Fibroblast of lung (primary cell): ENCODE measurements at regions not wholly inside any gene's neighbourhood (a gene's known extent, or its start where the extent isn't known, plus 50 kb on each side); places are given as distances from the start of the nearest gene placed in this dataset.

Experiments
- EZH2 ChIP-seq: IDR thresholded peaks from 2 replicates; pipeline ENCODE4 v1.5.1; 2012; ENCODE audit warnings: low read length, control low read depth, mild to moderate bottlenecking; ENCODE audit errors: missing control alignments
- TF ChIP-seq, protein P1 (sequence below), 2 donors: IDR thresholded peaks in 1 of 2; conservative IDR thresholded peaks in 1 of 2; 1 replicate in 1 of 2; 2 replicates in 1 of 2; pipeline ENCODE4 v1.5.1; 2011 to 2012; ENCODE audit warnings: low read length in 2 of 2, control low read depth in 1 of 2, inconsistent platforms in 1 of 2, low read depth in 1 of 2, mild to moderate bottlenecking in 1 of 2

DNA sequence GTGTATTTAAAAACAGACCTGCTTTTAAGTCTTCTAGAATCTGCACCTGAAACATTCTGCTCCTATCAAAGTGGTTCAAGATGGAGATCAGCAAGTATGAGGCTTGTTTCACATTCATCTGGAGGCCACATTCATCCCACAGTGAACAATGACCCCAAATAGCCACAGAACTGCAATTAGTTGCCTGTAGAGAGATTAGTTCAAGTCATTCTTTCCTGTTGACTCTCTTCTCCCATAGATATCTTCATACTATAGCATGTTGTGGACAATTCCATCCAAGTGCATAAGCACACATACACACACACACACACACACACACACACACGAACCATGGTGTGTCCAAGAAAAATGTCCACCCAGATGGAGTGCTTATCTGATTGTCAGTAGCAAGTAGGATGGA is 101.7 kb upstream of the FGGY start:
- TF ChIP-seq, protein P1, sequence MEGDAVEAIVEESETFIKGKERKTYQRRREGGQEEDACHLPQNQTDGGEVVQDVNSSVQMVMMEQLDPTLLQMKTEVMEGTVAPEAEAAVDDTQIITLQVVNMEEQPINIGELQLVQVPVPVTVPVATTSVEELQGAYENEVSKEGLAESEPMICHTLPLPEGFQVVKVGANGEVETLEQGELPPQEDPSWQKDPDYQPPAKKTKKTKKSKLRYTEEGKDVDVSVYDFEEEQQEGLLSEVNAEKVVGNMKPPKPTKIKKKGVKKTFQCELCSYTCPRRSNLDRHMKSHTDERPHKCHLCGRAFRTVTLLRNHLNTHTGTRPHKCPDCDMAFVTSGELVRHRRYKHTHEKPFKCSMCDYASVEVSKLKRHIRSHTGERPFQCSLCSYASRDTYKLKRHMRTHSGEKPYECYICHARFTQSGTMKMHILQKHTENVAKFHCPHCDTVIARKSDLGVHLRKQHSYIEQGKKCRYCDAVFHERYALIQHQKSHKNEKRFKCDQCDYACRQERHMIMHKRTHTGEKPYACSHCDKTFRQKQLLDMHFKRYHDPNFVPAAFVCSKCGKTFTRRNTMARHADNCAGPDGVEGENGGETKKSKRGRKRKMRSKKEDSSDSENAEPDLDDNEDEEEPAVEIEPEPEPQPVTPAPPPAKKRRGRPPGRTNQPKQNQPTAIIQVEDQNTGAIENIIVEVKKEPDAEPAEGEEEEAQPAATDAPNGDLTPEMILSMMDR (conservative IDR thresholded peaks at IDR 0.05 in 1 of 2, IDR thresholded peaks at IDR 0.05 in 1 of 2; ENCODE audit: low read depth in 1 of 2, low read length in 2 of 2): no peak
- no peak for TF ChIP-seq EZH2
